Stimulated activated naive CD8-positive, alpha-beta T cell treated with anti-CD3 and anti-CD28 coated beads, Interleukin-15, Interleukin-2, amounts not matched to agents 100 ng/mL and 50 ng/mL, for 24 hours (primary cell): ENCODE measurements at regions not wholly inside any gene's neighbourhood (a gene's known extent, or its start where the extent isn't known, plus 50 kb on each side); places are given as distances from the start of the nearest gene placed in this dataset.
"Not testable (repeated sequence)": the region's sequence is repeated elsewhere in the genome, so short reads cannot be mapped to it uniquely, and the experiment has no call there.

ENCODE experiments used
- H3K27ac Mint-ChIP-seq: one replicate; pipeline ENCODE4 v1.8.0; 2021; ENCODE audit warnings: mild to moderate bottlenecking, mixed read lengths
- H3K27me3 Mint-ChIP-seq: one replicate; pipeline ENCODE4 v1.8.0; 2021; ENCODE audit warnings: mixed read lengths
- H3K36me3 Mint-ChIP-seq: one replicate; pipeline ENCODE4 v1.8.0; 2021; ENCODE audit warnings: low read depth, mixed read lengths
- H3K4me1 Mint-ChIP-seq: one replicate; pipeline ENCODE4 v1.8.0; 2021; ENCODE audit warnings: low read depth, mixed read lengths
- H3K4me3 Mint-ChIP-seq: one replicate; pipeline ENCODE4 v1.8.0; 2021; ENCODE audit warnings: mild to moderate bottlenecking, mixed read lengths
- H3K9me3 Mint-ChIP-seq: one replicate; pipeline ENCODE4 v1.8.0; 2021; ENCODE audit warnings: mixed read lengths

DNA sequence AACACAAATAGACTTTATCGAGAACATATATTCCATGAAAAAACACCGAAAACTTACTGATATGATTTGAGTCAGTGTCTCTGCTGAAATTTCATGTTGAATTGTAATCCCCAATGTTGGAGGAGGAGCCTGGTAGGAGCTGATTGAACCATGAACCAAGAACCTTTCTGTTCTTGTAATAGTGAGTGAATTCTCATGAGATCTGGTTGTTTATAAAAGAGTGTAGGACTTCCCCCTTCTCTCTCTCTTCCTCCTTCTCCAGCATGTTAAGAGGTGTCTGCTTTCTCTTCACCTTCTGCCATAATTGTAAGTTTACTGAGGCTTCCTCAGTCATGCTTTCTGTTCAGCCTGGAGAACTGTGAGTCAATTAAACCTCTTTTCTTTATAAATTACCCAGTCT lies 1289.3 kb upstream of the CITED2 start:
- Mint-ChIP-seq H3K9me3 (no peaks in the 10 kb centered on the region), H3K27ac (no peak overlapping the region), H3K4me1 (no peaks in the 10 kb centered on the region), H3K27me3 (no peaks in the 10 kb centered on the region), H3K4me3 (no peak overlapping the region), H3K36me3 (no peaks in the 10 kb centered on the region)

DNA sequence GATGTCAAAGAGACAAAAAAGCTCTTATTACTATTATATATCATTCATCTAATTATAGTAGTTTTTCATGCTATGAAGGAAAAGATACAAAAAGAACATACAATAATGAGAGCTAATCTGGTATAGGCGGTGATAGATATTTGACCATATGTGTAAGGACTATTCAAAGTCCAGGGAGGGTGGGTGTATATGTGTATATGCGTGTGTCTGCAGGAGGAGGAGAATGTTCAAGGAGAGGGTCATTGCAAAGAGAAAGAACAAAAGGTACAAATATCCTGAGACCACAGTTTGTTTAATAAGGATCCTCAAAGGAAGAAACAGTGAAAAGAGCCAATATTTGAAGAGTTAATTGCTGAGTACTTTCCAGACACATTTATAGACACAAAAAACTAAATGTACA lies 1288.6 kb upstream of the CITED2 start:
- Mint-ChIP-seq H3K36me3 (no peaks in the 10 kb centered on the region), H3K27ac (no peak overlapping the region), H3K9me3 (no peaks in the 10 kb centered on the region), H3K4me3 (no peak overlapping the region), H3K4me1 (no peaks in the 10 kb centered on the region), H3K27me3 (no peaks in the 10 kb centered on the region)

DNA sequence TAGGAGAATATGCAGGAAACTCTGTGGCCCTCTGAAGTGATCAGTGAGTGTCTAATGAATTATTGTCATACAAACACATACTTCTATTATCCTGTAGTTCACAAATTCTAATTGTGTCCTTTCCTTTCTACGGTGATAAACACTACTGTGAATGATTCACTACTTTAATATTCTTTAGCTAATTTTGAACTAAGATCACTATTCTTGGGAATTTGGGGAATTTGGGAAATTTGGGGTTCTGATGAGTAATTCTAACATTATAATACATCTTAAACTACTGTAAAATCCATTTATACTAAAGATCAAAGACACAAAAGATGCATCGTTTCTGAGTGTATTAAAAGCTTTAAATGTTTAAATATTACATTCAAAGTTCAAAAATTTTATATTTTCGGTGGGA lies 1287.2 kb upstream of the CITED2 start:
- H3K9me3 Mint-ChIP-seq: no peaks in the 10 kb centered on the region
- no peaks in the 10 kb centered on the region for H3K36me3 Mint-ChIP-seq
- no peak overlapping the region for H3K4me3 Mint-ChIP-seq
- H3K27ac Mint-ChIP-seq: no peak overlapping the region
- no peaks in the 10 kb centered on the region for H3K4me1 Mint-ChIP-seq
- no peaks in the 10 kb centered on the region for H3K27me3 Mint-ChIP-seq

DNA sequence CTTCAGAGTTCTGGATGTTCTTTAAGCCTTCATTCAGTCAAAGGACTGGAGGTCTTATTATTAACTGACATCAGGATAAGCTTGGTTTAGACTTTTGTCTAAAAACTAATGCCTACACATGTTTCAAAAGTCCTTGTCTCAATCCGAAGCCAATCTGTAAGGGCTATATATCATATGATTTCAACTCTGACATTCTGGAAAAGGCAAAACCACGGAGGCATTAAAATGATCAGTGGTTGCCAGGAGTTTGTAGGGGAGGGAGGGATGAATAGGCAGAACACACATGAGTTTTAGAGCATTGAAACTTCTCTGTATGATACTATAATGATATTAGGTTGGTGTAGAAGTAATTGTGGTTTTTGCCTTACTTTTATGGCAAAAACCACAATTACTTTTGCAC lies 1285.8 kb upstream of the CITED2 start:
- Mint-ChIP-seq H3K4me1 (no peaks in the 10 kb centered on the region), H3K9me3 (no peaks in the 10 kb centered on the region), H3K36me3 (no peaks in the 10 kb centered on the region), H3K4me3 (no peak overlapping the region), H3K27me3 (no peaks in the 10 kb centered on the region), H3K27ac (no peak overlapping the region)

DNA sequence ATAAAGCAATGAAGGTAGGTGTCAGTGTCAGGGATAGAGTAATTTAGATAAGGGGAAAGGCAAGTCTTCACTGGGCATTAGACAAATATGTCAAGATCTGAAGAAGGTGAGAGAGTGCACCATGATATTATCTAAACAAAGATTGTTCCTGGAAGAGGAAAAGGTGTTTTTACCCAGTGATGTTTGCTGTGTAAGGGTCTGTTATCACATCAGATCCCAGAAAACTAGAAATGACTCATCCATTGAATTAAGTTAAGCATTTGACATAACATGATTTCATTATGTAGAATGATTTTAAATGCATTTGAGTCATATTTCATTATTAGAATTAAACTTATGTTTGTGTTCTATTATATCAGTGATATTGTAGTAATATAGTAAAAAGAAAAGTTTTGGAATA lies 1279.5 kb upstream of the CITED2 start:
- Mint-ChIP-seq H3K4me3 (no peak overlapping the region), H3K27ac (no peak overlapping the region), H3K4me1 (no peaks in the 10 kb centered on the region), H3K36me3 (no peaks in the 10 kb centered on the region), H3K27me3 (no peaks in the 10 kb centered on the region), H3K9me3 (peaks cover 3% of the 10 kb centered on the region)

DNA sequence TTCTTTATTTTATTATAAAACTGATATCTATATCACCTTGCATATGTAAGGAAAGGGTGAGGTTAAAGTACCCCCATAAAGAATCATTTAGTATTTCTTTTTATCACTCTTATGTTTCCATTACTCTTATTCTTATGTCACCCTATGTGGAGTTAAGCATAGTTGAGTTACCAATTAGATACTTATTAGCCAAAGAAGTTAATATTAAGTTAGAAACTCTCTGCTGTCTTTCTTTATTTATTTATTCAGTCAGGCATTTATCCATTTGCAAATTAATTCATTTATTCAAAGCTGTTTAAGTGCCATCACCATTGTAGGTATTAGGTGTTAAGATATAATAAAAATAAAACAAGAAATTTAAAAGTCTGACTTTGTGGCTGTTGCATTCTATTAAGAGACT lies 1279.1 kb upstream of the CITED2 start:
- Mint-ChIP-seq H3K36me3 (no peaks in the 10 kb centered on the region), H3K27me3 (no peaks in the 10 kb centered on the region), H3K27ac (no peak overlapping the region), H3K9me3 (peaks cover 6% of the 10 kb centered on the region), H3K4me1 (no peaks in the 10 kb centered on the region), H3K4me3 (no peak overlapping the region)

DNA sequence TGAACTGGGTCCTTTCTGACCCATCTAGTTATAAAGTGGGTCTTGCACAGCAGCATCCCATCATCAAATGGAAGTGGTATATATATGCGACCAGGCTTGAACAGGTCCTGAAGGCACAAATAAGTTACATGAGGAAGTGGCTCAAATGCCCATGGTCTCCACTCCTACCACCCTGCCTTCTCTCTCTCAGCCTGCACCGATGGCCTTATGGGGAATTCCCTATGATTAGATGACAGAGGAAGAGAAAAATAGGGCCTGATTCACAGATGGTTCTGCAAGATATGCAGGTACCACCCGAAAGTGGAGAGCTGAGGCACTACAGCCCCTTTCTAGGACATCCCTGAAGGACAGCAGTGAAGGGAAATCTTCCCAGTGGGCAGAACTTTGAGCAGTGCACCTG lies 1275.1 kb upstream of the CITED2 start:
- not testable (repeated sequence) for H3K27ac Mint-ChIP-seq, H3K4me3 Mint-ChIP-seq, H3K4me1 Mint-ChIP-seq, H3K36me3 Mint-ChIP-seq, H3K27me3 Mint-ChIP-seq
- H3K9me3 Mint-ChIP-seq: peaks cover 27% of the 10 kb centered on the region

DNA sequence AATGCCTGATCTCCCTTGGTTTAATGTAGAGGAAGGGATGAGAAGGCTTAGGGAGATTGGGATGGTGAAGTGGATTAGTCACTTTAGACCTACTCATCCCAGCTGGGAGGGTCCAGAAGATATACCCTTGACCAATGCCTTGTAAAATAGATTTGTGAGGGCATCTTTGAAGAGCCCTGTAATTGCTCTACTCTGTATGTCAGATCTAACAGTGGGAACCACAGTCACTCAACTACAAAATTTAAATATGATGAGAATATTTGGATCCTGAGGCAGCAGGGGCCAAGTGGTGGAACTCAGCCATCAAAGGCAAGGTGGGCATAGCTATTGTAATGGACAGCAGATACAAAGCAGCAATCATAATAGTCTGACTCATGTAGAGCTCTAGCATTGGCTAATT lies 1272.9 kb upstream of the CITED2 start:
- H3K36me3 Mint-ChIP-seq, H3K4me3 Mint-ChIP-seq, H3K4me1 Mint-ChIP-seq, H3K27ac Mint-ChIP-seq, H3K27me3 Mint-ChIP-seq: not testable (repeated sequence)
- peaks cover 32% of the 10 kb centered on the region for H3K9me3 Mint-ChIP-seq

DNA sequence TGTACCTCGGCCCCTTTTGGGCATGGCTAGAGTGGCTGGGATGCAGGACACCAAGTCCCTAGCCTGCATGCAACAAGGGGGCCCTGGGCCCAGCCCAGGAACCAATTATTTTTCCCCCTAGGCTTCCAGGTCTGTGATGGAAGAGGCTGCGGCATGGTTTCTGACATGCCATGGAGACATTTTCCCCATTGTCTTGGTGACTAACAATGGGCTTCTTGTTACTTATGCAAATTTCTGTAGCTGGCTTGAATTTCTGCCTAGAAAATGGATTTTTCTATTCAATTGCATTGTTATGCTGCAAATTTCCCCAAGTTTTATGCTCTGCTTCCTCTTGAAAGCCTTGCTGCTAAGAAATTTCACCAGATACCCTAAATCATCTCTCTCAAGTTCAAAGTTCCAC lies 1269.6 kb upstream of the CITED2 start:
- Mint-ChIP-seq H3K27ac (no peak overlapping the region), H3K4me3 (no peak overlapping the region), H3K36me3 (peaks cover 4% of the 10 kb centered on the region), H3K27me3 (peaks cover 4% of the 10 kb centered on the region), H3K9me3 (peaks cover 33% of the 10 kb centered on the region), H3K4me1 (no peaks in the 10 kb centered on the region)

DNA sequence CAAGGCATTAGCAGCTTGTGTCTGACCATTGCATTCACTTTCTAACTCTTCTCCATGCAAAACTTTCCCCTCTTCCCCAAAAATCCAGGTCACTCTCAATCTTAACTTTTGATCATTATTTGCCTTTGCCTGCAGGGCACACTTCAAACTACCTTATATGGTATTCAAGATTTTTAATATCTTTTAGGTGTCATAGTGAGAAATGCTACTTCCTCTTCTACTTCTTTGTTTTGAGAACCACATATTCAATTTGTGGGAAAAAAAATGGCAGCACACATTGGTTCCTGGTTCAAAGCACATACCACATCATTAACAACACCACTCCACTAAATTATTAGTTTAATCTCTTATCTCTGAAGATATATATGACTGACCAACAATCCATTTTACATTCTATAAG lies 1267.0 kb upstream of the CITED2 start:
- Mint-ChIP-seq H3K27ac (no peak overlapping the region), H3K4me3 (no peak overlapping the region), H3K27me3 (peaks cover 6% of the 10 kb centered on the region), H3K9me3 (peaks cover 23% of the 10 kb centered on the region), H3K4me1 (no peaks in the 10 kb centered on the region), H3K36me3 (no peaks in the 10 kb centered on the region)

DNA sequence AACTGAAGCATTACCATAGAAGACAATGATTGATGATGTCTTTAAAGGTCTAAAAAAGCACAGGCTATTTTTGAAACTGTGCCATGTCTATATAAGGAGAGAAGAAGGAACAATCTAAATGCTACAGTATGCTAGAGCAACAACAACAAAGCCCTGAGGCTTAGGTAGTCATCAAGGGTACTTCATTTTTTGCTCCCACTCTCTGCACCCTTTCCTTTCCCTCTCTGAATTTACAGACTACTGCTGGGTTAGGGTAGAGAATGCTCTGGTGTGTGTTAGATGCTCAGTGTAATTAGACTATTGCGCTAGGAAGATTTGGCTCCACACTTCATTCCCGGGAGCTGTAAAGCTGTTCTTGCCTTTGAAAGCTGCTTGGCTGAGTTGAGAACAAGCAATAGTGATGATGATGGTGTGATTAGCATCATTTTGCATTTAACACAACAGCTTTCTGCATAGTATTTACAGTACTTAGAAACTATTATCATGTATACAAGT lies 1262.5 kb upstream of the CITED2 start:
- H3K27me3 Mint-ChIP-seq: peaks cover 3% of the 10 kb centered on the region

DNA sequence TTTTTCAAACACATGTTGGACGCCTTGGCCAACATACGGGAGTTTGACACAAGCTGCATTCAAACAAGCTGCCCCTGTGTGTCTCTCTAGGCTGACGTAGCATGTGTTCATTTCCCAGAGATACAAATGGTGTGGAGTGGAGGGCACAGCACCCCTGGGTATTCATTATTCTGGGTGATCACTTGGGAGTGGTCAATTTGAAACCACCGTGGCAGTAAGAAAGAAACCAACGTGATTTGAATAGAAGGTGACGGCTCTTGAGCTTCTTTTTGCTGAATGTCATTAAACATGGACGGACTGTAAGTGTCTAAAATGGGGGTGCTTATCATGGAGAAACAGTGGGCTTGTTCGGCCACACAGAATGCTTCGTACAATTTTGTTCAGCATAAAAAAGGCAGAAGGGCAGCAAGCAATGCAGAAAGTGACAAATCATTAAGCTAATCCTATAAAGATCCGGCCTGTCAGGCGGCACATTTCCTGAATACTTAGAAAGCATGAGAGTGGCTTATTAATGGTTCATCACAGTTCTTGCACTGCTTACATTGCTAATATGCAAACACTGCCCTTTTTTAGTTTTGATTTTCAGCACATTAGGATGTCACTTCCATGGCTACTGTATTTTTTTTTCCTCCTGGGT lies 1261.9 kb upstream of the CITED2 start:
- Mint-ChIP-seq H3K36me3 (no peaks in the 10 kb centered on the region), H3K27ac (no peak overlapping the region), H3K4me1 (no peaks in the 10 kb centered on the region), H3K27me3 (peaks cover 3% of the 10 kb centered on the region), H3K9me3 (peaks cover 3% of the 10 kb centered on the region), H3K4me3 (no peak overlapping the region)

More for the DNA sequence above, 1262.5 kb upstream of the CITED2 start:
- Mint-ChIP-seq H3K9me3 (peaks cover 4% of the 10 kb centered on the region), H3K4me3 (no peak overlapping the region), H3K4me1 (no peaks in the 10 kb centered on the region), H3K36me3 (no peaks in the 10 kb centered on the region), H3K27ac (no peak overlapping the region)

DNA sequence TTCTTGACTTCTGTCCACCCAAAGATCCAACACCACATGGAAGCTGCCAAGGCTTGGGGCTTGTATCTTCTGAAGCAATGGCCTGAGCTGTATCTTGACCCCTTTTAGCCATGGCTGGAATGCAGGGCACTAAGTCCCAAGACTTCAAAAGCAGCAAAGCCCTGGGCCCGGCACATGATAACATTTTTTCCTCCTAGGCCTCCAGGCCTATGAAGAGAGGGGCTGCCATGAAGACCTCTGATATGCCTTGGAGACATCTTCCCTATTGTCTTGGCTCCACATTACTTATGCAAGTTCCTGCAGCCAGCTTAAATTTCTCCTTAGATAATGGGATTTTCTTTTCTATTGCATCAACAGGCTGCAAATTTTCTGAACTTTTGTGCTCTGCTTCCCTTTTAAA lies 1252.6 kb upstream of the CITED2 start:
- Mint-ChIP-seq H3K27me3 (peaks cover 4% of the 10 kb centered on the region), H3K9me3 (peaks cover 18% of the 10 kb centered on the region), H3K4me1 (no peaks in the 10 kb centered on the region), H3K36me3 (peaks cover 11% of the 10 kb centered on the region), H3K4me3 (no peak overlapping the region), H3K27ac (no peak overlapping the region)

DNA sequence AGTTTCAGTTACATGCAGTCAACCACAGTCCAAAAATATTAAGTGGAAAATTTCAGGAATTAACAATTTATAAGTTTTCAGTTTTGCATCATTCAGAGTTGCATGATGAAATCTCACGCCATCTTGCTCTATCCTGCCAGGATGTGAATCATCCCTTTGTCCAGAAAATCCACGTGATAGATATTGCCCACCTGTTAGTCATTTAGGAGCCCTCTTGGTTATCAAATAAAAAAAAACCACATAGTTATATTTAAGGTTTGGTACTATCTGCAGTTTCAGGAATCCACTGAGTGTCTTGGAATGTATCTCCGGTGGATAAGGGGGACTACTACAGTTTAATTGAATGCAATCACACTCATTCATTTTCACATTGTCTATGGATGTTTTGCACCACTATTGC lies 1249.0 kb upstream of the CITED2 start:
- H3K9me3 Mint-ChIP-seq: peaks cover 18% of the 10 kb centered on the region
- H3K27ac Mint-ChIP-seq: no peak overlapping the region
- H3K4me3 Mint-ChIP-seq: no peak overlapping the region
- peaks cover 11% of the 10 kb centered on the region for H3K36me3 Mint-ChIP-seq
- no peaks in the 10 kb centered on the region for H3K4me1 Mint-ChIP-seq
- H3K27me3 Mint-ChIP-seq: peaks cover 10% of the 10 kb centered on the region

DNA sequence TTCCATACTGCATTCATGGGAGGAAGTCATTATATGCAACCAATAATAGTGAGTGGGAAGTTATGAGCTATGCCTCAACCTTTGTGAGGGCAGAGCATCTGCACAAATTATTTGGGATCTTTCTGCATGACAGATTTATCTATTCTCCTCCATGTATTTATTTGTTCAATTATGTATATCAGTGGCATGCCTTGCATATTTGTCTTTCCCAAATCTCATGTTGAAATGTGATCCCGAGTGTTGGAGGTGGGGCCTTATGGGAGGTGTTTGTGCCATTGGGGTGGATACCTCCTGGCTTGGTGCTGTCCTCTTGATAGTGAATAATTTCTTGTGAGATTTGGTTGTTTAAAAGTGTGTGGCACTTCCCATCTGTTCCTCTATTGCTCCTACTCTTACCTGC lies 1246.0 kb upstream of the CITED2 start:
- Mint-ChIP-seq H3K27me3 (peaks cover 8% of the 10 kb centered on the region), H3K27ac (no peak overlapping the region), H3K4me1 (no peaks in the 10 kb centered on the region), H3K36me3 (no peaks in the 10 kb centered on the region), H3K9me3 (peaks cover 1% of the 10 kb centered on the region), H3K4me3 (no peak overlapping the region)

DNA sequence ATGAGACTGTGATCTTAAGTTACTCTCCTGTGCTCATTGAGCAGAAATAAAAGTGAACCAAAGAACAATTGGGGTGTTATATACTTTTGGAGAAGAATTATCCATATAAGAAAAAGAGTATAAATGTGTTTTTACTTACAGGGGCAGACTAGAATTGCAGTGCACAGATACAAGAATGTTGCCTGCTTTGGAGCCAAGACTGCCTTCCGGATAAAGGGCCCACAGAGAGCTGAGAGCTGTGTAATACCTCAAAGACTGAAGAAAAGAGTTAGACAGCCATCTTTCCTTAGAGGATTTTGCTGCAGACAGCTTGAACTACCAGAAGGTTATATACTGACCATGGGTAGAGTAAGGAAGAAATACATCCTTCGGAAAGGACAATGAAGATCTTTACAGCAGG lies 1235.5 kb upstream of the CITED2 start:
- H3K9me3 Mint-ChIP-seq: no peaks in the 10 kb centered on the region
- no peak overlapping the region for H3K4me3 Mint-ChIP-seq
- no peaks in the 10 kb centered on the region for H3K27me3 Mint-ChIP-seq
- H3K27ac Mint-ChIP-seq: no peak overlapping the region
- no peaks in the 10 kb centered on the region for H3K36me3 Mint-ChIP-seq
- no peaks in the 10 kb centered on the region for H3K4me1 Mint-ChIP-seq
